Heart left ventricle (tissue), 16 donors: ENCODE measurements at regions not wholly inside any gene's neighbourhood (a gene's known extent, or its start where the extent isn't known, plus 50 kb on each side); places are given as distances from the start of the nearest gene placed in this dataset.

Experiments used
- ATAC-seq, 4 donors: fragments of 200-7000 bp; cut with Tn5 transposase; one replicate each; pipeline ENCODE4 v1.9.1; 2020 to 2022; ENCODE audit warnings: moderate library complexity in 4 of 4, mild to moderate bottlenecking in 3 of 4, moderate number of reproducible peaks in 1 of 4
- DNase-seq, 5 donors: peaks; one replicate each; pipeline ENCODE4 v3.0.0-alpha.2; 2020
- H3K27ac ChIP-seq, 12 donors: fragments of 200-600 bp; sonication (generic) in 4 of 12; one replicate each; pipeline versions ENCODE4 v1.5.0 to v1.8.0; 2016 to 2022; ENCODE audit warnings: mild to moderate bottlenecking in 2 of 12
- H3K27me3 ChIP-seq, 9 donors: fragments of 200-600 bp; sonication (generic) in 2 of 9; one replicate each; pipeline versions ENCODE4 v1.5.1 to v1.8.0; 2016 to 2022; ENCODE audit warnings: mild to moderate bottlenecking in 3 of 9
- H3K36me3 ChIP-seq, 9 donors: fragments of 200-600 bp; sonication (generic) in 2 of 9; one replicate each; pipeline versions ENCODE4 v1.5.0 to v1.8.0; 2018 to 2022; ENCODE audit warnings: mild to moderate bottlenecking in 2 of 9
- H3K4me1 ChIP-seq, 12 donors: fragments of 200-600 bp; sonication (generic) in 4 of 12; one replicate each; pipeline versions ENCODE4 v1.5.0 to v1.8.0; 2016 to 2022; ENCODE audit warnings: mild to moderate bottlenecking in 3 of 12
- H3K4me3 ChIP-seq, 12 donors: fragments of 200-600 bp; sonication (generic) in 4 of 12; one replicate each; pipeline versions ENCODE4 v1.5.0 to v1.8.0; 2017 to 2022; ENCODE audit warnings: mild to moderate bottlenecking in 9 of 12, moderate library complexity in 4 of 12
- H3K9me3 ChIP-seq, 12 donors: fragments of 200-600 bp; sonication (generic) in 4 of 12; one replicate each; pipeline versions ENCODE4 v1.5.0 to v1.8.0; 2016 to 2022; ENCODE audit warnings: mild to moderate bottlenecking in 1 of 12
- CTCF ChIP-seq, 12 donors: fragments of 200-600 bp; sonication (generic) in 4 of 12; IDR thresholded peaks; one replicate each; pipeline versions ENCODE4 v1.5.0 to v1.8.0; 2018 to 2022; ENCODE audit warnings: antibody characterized with exemption in 12 of 12, mild to moderate bottlenecking in 5 of 12
- POLR2A ChIP-seq, 2 donors: fragments of 450-650 bp; IDR thresholded peaks; one replicate each; pipeline ENCODE4 v1.6.1; 2017; ENCODE audit warnings: antibody characterized with exemption in 2 of 2, mild to moderate bottlenecking in 2 of 2, moderate library complexity in 2 of 2
- WGBS, 4 donors: extraction: QIAGEN DNeasy Blood & Tissue Kit in 2 of 4; methylation state at CpG; one replicate each; pipeline versions ENCODE4 v1.1.5 to v1.1.7; 2013 to 2018; 5-methylcytosine and 5-hydroxymethylcytosine counted together
- intact Hi-C, 10 donors: fragments of 100-400 bp; cut with DNase I; formaldehyde crosslinking; loops; one replicate each; pipeline versions ENCODE4 v1.11.1 to v1.14.2; 2022
- donor health status: ischemic (EF 13 %, LVEDD 7.1; RV severe dilation, severe dysfunction).
- donor health status: healthy with polysubstance abuse.
- donor health status: DM: no; HTN: yes; CAD: no.
- donor health status: DM: no; HTN: no; CAD: no.
- donor health status: ischemic (EF 25% LVEDD 6.9; RV normal size, moderate dysfunction).
- donor health status: ischemic (EF 25% LVEDD 5.7; RV mildly dilated, moderate dysfunction).
- donor health status: healthy.
- donor health status: DM: yes; HTN: yes; CAD: no.
- donor health status: ischemic (EF 35%, LVEDD 5.7; RV mildly dilated, moderate dysfunction).
- donor health status: nonischemic (EF 11% LVEDD 7.7; RV severe dilation, severe dysfunction).
- donor health status: DM: yes; HTN: yes; CAD: no.
- donor health status: PGD.
- donor health status: ischemic (EF 29% LVEDD 5.4; RV normal size, mild dysfunction).
- donor health status: nonischemic (EF 23%, LVEDD 6.1; RV moderate dilation, normal function).

GRCh38 chr14:61154641-61155040, 126.5 kb downstream of the TMEM30B start:
- H3K4me1 ChIP-seq, result peaks cover 0 to 11% (median 0%) of the 10 kb centered on the region in 12 donors
- DNase-seq (no peak), ATAC-seq (no peak)
- no peak overlapping the region for H3K4me3 ChIP-seq
- no peak for TF ChIP-seq POLR2A (IDR thresholded peaks at IDR 0.05)
- no peak for TF ChIP-seq CTCF (IDR thresholded peaks at IDR 0.05)
- no peaks in the 10 kb centered on the region for H3K36me3 ChIP-seq
- 48 to 54% (median 51%) methylated on average over 2 of the region's 2 CpGs for WGBS, 4 donors
- H3K27ac ChIP-seq, result peak overlapping the region in 2 of 12 donors; percentile 12 to 30
- intact Hi-C loops, result no loop called here
- H3K9me3 ChIP-seq, result no peaks in the 10 kb centered on the region
- no peaks in the 10 kb centered on the region for H3K27me3 ChIP-seq

- H3K27me3 ChIP-seq, result no peaks in the 10 kb centered on the region
- TF ChIP-seq POLR2A (IDR thresholded peaks at IDR 0.05) (no peak), CTCF (IDR thresholded peaks at IDR 0.05) (no peak)
- peak overlapping the region in 4 of 12 donors; percentile 5 to 30 (median 12) for H3K27ac ChIP-seq
- H3K36me3 ChIP-seq, result no peaks in the 10 kb centered on the region
- no peak for ATAC-seq
- no peak overlapping the region for H3K4me3 ChIP-seq
- WGBS, 4 donors, result 73 to 80% (median 77%) methylated on average over 8 of the region's 8 CpGs
- H3K9me3 ChIP-seq, result no peaks in the 10 kb centered on the region
- intact Hi-C loops, result no loop called here
- H3K4me1 ChIP-seq, result peaks cover 0 to 11% (median 0%) of the 10 kb centered on the region in 12 donors
- no peak for DNase-seq
Observed at GRCh38 chr14:61153914-61154545, 127.1 kb downstream of the TMEM30B start.

GRCh38 chr14:61153431-61153830, 127.7 kb downstream of the TMEM30B start:
- DNase-seq (no peak), ATAC-seq (peak in 2 of 4 donors; percentile 37 to 50)
- Histone ChIP-seq H3K4me3 (no peak overlapping the region), H3K4me1 (peaks cover 0 to 11% (median 0%) of the 10 kb centered on the region in 12 donors), H3K36me3 (no peaks in the 10 kb centered on the region), H3K27me3 (no peaks in the 10 kb centered on the region), H3K27ac (peak overlapping the region in 4 of 12 donors; percentile 2 to 20 (median 8)), H3K9me3 (no peaks in the 10 kb centered on the region)
- TF ChIP-seq POLR2A (IDR thresholded peaks at IDR 0.05) (no peak), CTCF (IDR thresholded peaks at IDR 0.05) (no peak)
- WGBS, 4 donors, result 54 to 75% (median 61%) methylated on average over 3 of the region's 3 CpGs
- intact Hi-C loops, result no loop called here

- DNase-seq (no peak), ATAC-seq (peak in 3 of 4 donors; percentile 39 to 70 (median 46))
- Histone ChIP-seq H3K27me3 (no peaks in the 10 kb centered on the region), H3K36me3 (no peaks in the 10 kb centered on the region), H3K27ac (peak overlapping the region in 1 of 12 donors; percentile 20), H3K4me1 (peaks cover 0 to 13% (median 0%) of the 10 kb centered on the region in 12 donors), H3K4me3 (no peak overlapping the region), H3K9me3 (no peaks in the 10 kb centered on the region)
- WGBS, 4 donors, result 81 to 89% (median 86%) methylated on average over 3 of the region's 3 CpGs
- intact Hi-C loops, result no loop called here
- TF ChIP-seq CTCF (IDR thresholded peaks at IDR 0.05) (no peak), POLR2A (IDR thresholded peaks at IDR 0.05) (no peak)
Observed at GRCh38 chr14:61152851-61153364, 128.2 kb downstream of the TMEM30B start.
